Occipital lobe (tissue), 1 donor: ENCODE measurements at regions not wholly inside any gene's neighbourhood (a gene's known extent, or its start where the extent isn't known, plus 50 kb on each side); places are given as distances from the start of the nearest gene placed in this dataset.
"Not testable (repeated sequence)": the region's sequence is repeated elsewhere in the genome, so short reads cannot be mapped to it uniquely, and the experiment has no call there.

Experiments
- DNase-seq: peaks from one replicate; lab custom pipeline; 2025; lab: John Stamatoyannopoulos, UW

GRCh38 chr7:110253093-110253492 lies 837.8 kb upstream of the LRRN3 start:
- no peak for DNase-seq

GRCh38 chr7:110257673-110258072 lies 833.3 kb upstream of the LRRN3 start:
- no peak for DNase-seq

GRCh38 chr7:110262251-110262650 lies 828.7 kb upstream of the LRRN3 start:
- no peak for DNase-seq

DNA sequence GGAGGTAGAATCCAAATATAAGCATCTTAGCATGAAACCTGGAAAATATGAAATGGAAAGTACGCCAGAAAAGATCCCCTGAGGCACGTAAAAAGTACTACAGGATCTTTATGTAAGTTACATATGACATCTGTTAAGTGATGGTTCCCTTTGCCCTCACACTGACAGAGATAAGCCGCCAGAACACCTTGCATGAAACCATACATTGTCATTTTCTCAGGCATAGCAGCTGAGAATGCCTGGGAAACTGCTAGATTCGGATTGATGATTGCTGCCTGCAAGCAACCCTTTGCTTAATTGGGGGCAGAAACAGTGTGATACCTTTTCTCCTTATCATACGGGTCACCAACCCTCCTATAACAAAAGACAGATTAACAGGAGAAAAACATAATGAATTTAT lies 826.6 kb upstream of the LRRN3 start:
- DNase-seq, result no peak

DNA sequence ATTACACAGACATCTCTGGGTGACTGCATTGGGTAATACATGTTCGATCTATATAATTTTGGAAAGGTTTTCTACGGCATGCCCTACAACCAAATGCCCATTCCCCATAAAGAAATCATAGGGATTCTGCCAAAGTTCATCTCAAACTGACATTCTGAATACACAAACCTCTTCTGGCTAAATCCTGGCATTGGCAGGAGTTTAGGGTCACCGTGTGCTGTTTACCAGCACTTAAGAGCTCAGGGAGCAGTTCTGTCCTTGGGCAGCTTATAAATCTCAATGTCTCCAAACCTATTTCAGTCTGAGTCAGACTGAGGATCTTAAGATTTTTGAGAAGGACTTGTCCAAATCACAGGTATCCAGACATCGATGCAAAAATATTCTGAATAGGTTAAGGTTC lies 809.6 kb upstream of the LRRN3 start:
- no peak for DNase-seq

- DNase-seq, result no peak
These were observed 807.9 kb upstream of the LRRN3 start for GRCh38 chr7:110283056-110283455.

- DNase-seq, result no peak
These were observed 799.5 kb upstream of the LRRN3 start for GRCh38 chr7:110291430-110291829.

DNA sequence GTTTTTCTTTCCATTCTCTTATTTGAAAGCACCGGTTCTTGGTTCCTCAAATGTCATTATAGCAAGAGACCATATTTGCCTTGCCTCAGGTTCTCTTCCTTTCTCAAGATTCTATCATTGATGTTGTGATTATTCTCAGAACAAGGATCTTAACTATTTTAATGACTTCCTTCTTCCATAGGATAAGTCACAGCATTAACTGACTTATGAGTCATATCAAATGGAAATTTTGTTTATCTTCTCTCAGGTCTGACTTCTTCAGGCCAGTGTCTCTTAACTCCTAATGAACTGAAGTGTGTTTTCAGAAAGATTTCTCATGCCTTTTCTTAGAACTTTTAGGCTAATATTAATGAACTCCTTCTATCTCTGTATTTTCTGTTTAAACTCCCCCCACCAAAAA lies 794.6 kb upstream of the LRRN3 start:
- no peak for DNase-seq

GRCh38 chr7:110307776-110308175 lies 783.2 kb upstream of the LRRN3 start:
- DNase-seq, result no peak

DNA sequence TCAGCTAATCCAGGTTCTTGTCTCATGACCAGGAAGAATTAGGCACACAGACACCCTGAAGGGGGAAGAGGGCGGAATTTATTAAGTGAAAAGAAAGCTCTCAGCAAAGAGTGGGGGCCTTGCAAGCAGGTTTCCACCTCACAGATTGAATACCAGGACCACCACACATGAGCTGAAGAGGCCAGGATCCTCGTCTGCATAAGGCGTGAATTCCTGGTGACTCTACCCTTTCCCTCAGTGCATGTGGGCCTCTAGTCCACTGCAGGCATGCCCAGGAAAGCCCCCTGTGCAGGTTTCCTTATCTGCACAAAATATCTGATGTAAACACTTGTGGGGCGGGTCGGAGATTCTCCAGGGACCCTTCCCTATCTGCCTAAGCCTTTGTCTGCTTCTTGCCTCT lies 782.1 kb upstream of the LRRN3 start:
- DNase-seq, result no peak

- DNase-seq, result no peak
These were observed 781.0 kb upstream of the LRRN3 start for GRCh38 chr7:110309941-110310340.

GRCh38 chr7:110311556-110311955 lies 779.4 kb upstream of the LRRN3 start:
- no peak for DNase-seq

DNA sequence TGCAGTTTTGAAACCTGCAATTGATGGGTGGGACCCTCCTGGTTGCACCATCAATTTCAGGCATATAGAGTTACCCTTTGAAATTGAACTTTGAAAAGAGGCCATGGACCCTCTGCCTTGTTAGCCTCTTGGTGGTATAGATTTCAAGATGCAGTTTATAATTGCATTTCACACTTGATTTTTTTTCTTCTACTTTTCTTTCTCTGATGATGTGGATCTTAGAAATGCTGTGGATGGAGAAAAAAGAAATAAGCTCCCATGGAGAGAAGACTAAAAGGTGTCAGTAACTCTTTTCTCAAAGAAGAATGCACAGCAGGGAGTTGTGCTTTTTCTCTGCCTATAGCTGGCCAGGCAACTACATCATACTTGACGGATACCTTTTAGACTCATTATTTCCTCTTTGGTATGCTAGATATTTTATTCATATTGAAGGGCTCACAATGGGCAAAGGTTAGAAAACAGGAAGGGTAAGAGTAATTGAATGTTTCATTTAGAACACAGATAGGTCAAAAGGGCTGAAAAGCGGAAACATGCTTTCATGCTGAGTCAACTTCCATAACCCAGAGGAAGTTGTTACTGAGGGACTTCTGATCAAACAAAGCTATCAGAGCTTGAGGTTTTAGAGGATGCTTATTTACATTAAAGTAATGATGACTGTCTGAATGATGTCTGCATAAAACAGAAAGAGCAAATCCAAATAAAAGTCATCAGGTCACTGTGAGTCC lies 773.2 kb upstream of the LRRN3 start:
- no peak for DNase-seq

GRCh38 chr7:110320285-110320684 lies 770.6 kb upstream of the LRRN3 start:
- not testable (repeated sequence) for DNase-seq

DNA sequence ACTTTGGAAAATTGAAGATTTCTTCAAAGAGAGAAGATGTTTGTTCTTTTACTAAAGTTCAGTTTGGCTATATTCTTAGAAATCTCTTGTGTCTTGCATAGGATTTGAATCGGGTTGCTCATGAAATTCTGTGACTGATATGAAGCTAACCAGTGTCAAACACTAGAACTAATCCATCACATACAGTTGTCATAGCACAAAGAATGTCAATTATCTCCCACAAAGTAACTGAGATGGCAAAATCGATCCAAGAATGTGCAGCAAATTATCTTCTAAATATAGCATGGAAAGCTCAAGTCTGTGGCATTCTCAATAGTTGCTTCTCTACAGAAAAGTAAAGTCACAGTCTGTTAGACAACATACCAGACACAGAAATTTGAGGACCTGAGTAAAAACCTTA lies 768.1 kb upstream of the LRRN3 start:
- no peak for DNase-seq

- no peak for DNase-seq
These were observed 764.0 kb upstream of the LRRN3 start for GRCh38 chr7:110326966-110327365.

- no peak for DNase-seq
These were observed 754.5 kb upstream of the LRRN3 start for GRCh38 chr7:110336423-110336822.

DNA sequence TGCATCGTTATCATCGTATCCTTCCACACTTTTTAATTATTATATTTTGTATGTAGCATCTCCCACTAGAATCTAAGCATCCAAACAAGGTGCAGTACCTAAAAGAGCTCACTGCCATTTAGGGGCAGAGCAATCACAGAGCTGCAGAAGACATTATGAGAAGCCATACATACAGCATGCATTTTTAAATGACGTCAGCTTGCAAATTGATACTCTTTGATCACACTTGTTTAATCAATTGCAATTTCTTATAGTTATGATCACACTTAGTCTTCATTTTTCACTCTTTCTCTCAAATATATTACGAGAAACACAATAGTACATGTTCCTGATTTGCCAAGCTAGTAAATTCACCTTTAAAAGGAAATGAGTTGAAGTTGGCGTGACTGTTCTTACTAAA lies 753.3 kb upstream of the LRRN3 start:
- no peak for DNase-seq

DNA sequence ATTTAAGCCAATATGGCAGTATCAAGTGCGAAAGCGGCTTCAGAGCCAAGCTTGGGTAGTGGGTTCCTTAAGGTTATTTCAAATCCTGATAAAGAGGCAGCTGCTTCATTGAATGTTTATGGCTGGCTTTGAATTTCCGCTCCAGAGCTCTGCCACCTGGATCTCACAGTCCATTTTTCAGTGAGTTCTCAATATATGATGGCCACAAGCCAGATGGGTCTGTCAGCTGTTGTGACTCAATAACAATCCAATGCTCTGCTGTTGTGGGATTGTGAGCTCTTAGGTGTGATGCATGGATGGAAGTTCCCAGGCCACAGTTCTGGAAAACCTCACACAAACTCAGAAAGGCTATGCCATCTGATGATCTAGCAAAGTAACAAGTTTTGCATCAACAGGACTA lies 743.8 kb upstream of the LRRN3 start:
- DNase-seq, result no peak

DNA sequence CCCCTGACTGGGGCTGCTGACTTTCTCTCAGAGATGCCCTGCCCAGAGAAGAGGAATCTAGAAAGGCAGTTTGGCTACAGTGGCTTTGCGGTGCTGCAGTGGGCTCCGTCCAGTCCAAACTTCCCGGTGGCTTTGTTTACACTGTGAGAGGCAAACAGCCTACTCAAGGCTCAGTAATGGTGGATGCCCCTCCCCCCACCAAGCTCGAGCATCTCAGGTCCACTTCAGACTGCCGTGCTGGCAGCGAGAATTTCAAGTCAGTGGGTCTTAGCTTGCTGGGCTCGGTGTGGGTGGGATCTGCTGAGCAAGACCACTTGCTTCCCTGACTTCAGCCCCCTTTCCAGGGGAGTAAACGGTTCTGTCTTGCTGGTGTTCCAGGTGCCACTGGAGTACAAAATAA lies 734.5 kb upstream of the LRRN3 start:
- no peak for DNase-seq

GRCh38 chr7:110358028-110358427 lies 732.9 kb upstream of the LRRN3 start:
- no peak for DNase-seq

GRCh38 chr7:110371709-110372108 lies 719.2 kb upstream of the LRRN3 start:
- DNase-seq, result no peak

DNA sequence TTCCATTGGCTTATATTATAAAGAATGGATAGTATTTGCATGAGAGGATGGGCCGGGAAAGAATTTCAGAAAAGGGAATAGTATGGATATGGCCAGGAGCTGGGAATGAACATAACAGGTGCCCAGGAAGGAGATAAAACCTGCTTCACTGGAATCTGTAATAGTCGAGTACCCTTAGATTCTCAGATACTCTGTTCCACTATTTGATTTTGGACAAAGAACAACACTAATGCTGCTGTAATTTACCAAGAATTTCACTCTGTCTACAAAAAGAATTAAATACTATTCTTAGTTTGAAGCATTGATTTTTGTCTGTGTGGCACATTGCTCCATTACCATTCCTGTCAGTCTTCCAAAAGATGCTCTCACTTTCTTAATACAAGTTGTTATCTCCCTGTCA lies 718.2 kb upstream of the LRRN3 start:
- no peak for DNase-seq

- DNase-seq, result no peak
These were observed 717.5 kb upstream of the LRRN3 start for GRCh38 chr7:110373416-110373815.
